Peyer's patch (tissue), 4 donors: ENCODE measurements at regions not wholly inside any gene's neighbourhood (a gene's known extent, or its start where the extent isn't known, plus 50 kb on each side); places are given as distances from the start of the nearest gene placed in this dataset.

Experiments used
- DNase-seq, 3 donors: peaks; one replicate each; pipeline ENCODE4 v3.0.0-alpha.2; 2017 to 2019
- H3K27ac ChIP-seq, 4 donors: fragments of 200-600 bp; sonication (generic); one replicate each; pipeline ENCODE4 v1.5.1; 2016 to 2019
- H3K27me3 ChIP-seq, 2 donors: fragments of 200-600 bp; sonication (generic); one replicate each; pipeline ENCODE4 v1.5.1; 2019
- H3K36me3 ChIP-seq, 3 donors: fragments of 200-600 bp; sonication (generic); one replicate each; pipeline ENCODE4 v1.5.1; 2016 to 2019
- H3K4me1 ChIP-seq, 4 donors: fragments of 200-600 bp; sonication (generic); one replicate each; pipeline ENCODE4 v1.5.1; 2016 to 2019
- H3K4me3 ChIP-seq, 4 donors: fragments of 200-600 bp; sonication (generic); 1 replicate in 3 of 4; 2 replicates in 1 of 4; pipeline ENCODE4 v1.5.1; 2016 to 2019; ENCODE audit warnings: mild to moderate bottlenecking in 1 of 4
- H3K9me3 ChIP-seq, 4 donors: fragments of 200-600 bp; sonication (generic); one replicate each; pipeline ENCODE4 v1.5.1; 2016 to 2019; ENCODE audit warnings: mild to moderate bottlenecking in 1 of 4
- POLR2A ChIP-seq, 2 donors: fragments of 450-650 bp; IDR thresholded peaks; one replicate each; pipeline ENCODE4 v1.5.1; 2017; ENCODE audit warnings: antibody characterized with exemption in 2 of 2, mild to moderate bottlenecking in 2 of 2, moderate library complexity in 2 of 2
- TF ChIP-seq, protein P1 (sequence below), 6 experiments: fragments of 450-650 bp in 4 of 6; fragments of 200-600 bp in 2 of 6; sonication (generic) in 1 of 6; IDR thresholded peaks; one replicate each; pipeline ENCODE4 v1.5.1; 2017 to 2019; ENCODE audit warnings: antibody characterized with exemption in 6 of 6, mild to moderate bottlenecking in 3 of 6, moderate library complexity in 1 of 6

DNA sequence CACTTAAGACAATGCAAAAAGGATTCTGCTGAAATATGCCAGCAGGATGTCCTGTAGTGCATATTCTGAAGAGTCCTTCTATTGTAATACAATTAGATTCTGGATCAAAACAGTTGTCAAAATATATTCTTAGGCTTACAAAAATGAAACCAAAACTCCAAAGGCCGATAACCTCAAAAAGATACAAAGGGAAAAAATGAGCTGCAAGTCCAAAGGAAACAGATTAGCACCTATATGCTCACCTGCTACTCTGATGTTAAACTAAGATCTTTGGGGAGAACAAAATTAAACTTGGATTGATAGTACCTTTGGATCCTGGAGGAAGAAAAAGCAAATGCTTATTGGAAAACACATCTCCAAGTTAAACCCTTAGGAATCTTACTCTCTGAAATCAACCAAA, 397.1 kb downstream of the SPATA31D1 start:
- H3K27ac ChIP-seq: no peak overlapping the region
- TF ChIP-seq, protein P1, sequence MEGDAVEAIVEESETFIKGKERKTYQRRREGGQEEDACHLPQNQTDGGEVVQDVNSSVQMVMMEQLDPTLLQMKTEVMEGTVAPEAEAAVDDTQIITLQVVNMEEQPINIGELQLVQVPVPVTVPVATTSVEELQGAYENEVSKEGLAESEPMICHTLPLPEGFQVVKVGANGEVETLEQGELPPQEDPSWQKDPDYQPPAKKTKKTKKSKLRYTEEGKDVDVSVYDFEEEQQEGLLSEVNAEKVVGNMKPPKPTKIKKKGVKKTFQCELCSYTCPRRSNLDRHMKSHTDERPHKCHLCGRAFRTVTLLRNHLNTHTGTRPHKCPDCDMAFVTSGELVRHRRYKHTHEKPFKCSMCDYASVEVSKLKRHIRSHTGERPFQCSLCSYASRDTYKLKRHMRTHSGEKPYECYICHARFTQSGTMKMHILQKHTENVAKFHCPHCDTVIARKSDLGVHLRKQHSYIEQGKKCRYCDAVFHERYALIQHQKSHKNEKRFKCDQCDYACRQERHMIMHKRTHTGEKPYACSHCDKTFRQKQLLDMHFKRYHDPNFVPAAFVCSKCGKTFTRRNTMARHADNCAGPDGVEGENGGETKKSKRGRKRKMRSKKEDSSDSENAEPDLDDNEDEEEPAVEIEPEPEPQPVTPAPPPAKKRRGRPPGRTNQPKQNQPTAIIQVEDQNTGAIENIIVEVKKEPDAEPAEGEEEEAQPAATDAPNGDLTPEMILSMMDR (IDR thresholded peaks at IDR 0.05): no peak
- TF ChIP-seq POLR2A (IDR thresholded peaks at IDR 0.05): no peak
- no peak for DNase-seq

DNA sequence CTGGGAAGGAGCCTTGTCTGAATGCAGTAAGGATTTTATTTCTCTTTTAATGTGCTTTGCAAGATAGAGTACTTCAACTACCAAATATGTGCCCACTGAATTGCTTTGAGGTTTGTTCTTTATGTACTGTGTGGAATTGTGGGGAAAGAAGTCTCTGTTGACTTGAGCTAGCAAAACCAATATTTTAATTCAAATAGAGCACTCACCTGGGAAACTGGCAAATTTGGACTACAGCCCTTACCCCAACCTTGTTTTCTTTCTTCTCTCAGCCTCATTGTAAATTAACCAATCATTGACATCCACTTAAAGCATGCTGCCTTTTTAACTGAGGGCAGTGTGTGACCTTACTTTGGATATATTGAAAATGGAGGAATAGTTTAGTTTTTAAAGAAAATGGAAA, 409.0 kb downstream of the SPATA31D1 start:
- TF ChIP-seq POLR2A (IDR thresholded peaks at IDR 0.05): no peak
- TF ChIP-seq, protein P1 (IDR thresholded peaks at IDR 0.05): no peak
- DNase-seq: no peak
- H3K36me3 ChIP-seq: no peaks in the 10 kb centered on the region
- no peak overlapping the region for H3K4me3 ChIP-seq
- H3K4me1 ChIP-seq: no peaks in the 10 kb centered on the region
- H3K27me3 ChIP-seq: no peaks in the 10 kb centered on the region
- no peaks in the 10 kb centered on the region for H3K9me3 ChIP-seq
- H3K27ac ChIP-seq: no peak overlapping the region

More for the DNA sequence above, 397.1 kb downstream of the SPATA31D1 start:
- Histone ChIP-seq H3K9me3 (no peaks in the 10 kb centered on the region), H3K36me3 (no peaks in the 10 kb centered on the region), H3K27me3 (no peaks in the 10 kb centered on the region), H3K4me1 (no peaks in the 10 kb centered on the region), H3K4me3 (no peak overlapping the region)

DNA sequence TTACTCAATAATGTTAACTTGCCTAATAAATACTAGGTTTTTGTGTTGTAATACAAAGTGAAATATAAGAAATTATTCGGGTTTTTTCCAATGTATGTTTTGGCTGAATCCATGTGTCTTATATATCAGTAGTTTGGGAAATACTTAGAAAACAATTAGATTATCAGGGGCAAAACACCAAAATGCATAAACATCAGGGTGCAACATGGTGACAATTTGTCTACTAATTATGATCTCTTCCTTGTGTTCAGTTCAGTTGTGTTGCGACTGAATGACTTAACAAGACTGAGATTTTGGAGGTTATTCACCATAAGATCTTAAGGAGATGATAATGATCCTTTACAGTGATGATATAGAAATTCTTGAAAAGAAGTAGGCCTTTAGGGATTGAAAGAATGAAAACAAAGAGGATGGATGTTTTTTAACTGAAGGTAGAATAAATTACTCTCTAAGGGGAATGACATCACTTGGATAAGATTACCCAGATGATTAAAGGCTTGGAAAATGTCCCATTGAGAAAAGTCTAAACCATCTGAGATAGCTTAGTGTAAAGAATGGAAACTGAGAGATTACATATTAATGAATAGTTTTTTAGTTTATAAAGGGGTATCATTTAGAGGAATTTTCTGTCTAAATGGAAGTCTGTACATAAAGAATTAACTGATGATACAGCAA, 415.8 kb downstream of the SPATA31D1 start:
- TF ChIP-seq, protein P1 (IDR thresholded peaks at IDR 0.05): no peak
- no peak for DNase-seq
- H3K36me3 ChIP-seq: no peaks in the 10 kb centered on the region

DNA sequence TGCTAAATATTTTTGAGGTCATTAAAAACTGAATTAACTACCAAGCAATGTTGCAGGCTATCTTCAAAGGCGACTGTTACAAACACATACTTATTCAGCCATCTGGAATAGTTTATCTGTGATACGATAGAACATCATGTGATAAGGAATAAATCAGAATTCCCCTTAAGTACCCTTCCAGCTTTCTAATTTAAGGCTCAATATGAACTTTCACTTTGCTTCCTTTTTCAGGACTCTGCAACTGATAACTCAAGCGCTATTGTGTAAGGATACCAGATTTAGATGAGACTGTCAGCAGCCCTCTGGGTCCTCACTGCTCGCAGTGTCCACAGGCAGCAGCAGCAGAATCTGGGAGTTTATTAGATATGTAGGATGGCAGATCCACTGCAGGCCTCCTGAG, 416.3 kb downstream of the SPATA31D1 start:
- Histone ChIP-seq H3K27ac (no peak overlapping the region), H3K4me1 (no peaks in the 10 kb centered on the region), H3K4me3 (no peak overlapping the region), H3K36me3 (no peaks in the 10 kb centered on the region), H3K9me3 (no peaks in the 10 kb centered on the region), H3K27me3 (no peaks in the 10 kb centered on the region)
- TF ChIP-seq, protein P1 (IDR thresholded peaks at IDR 0.05): no peak
- no peak for TF ChIP-seq POLR2A (IDR thresholded peaks at IDR 0.05)
- no peak for DNase-seq

More for the DNA sequence above, 415.8 kb downstream of the SPATA31D1 start:
- H3K9me3 ChIP-seq: no peaks in the 10 kb centered on the region
- H3K27me3 ChIP-seq: no peaks in the 10 kb centered on the region
- no peaks in the 10 kb centered on the region for H3K4me1 ChIP-seq
- H3K4me3 ChIP-seq: no peak overlapping the region
- no peak overlapping the region for H3K27ac ChIP-seq

DNA sequence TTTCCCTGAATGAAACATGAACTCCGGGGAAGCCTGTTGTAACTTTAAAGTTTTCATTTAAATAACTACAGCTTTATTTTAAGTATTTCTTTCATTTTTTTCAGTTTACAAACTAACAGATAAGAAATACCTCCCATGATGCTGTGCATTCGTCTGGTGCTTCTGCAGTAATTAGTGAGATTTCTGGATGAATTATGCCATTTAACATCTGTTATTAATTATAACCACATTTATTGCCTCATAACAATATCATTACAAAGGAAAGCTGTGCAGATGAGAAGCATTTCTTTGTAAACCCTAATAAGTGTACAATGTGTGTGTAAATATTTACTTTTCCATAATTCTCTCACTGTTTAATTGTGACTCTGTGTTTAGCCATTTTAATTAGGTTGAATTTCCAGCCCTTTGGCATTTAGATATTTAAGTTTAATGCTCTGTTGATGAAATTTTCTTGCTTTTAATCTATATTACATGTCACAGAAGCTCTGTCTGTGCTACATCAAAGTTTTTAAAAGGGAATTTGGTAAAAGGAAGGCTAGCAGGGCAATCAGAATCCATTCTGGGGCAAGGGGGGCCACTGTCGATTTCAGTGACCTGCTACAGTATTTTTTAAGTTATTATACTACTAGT, 418.0 kb downstream of the SPATA31D1 start:
- no peak overlapping the region for H3K4me3 ChIP-seq
- H3K4me1 ChIP-seq: no peaks in the 10 kb centered on the region
- no peaks in the 10 kb centered on the region for H3K9me3 ChIP-seq
- no peaks in the 10 kb centered on the region for H3K36me3 ChIP-seq
- DNase-seq: no peak
- TF ChIP-seq, protein P1 (IDR thresholded peaks at IDR 0.05): no peak
- TF ChIP-seq POLR2A (IDR thresholded peaks at IDR 0.05): no peak
- no peaks in the 10 kb centered on the region for H3K27me3 ChIP-seq
- H3K27ac ChIP-seq: no peak overlapping the region
